Neural progenitor cell (in vitro differentiated cells): ENCODE measurements at regions not wholly inside any gene's neighbourhood (a gene's known extent, or its start where the extent isn't known, plus 50 kb on each side); places are given as distances from the start of the nearest gene placed in this dataset.

Experiments
- CTCF ChIP-seq: fragments of 200-600 bp; sonication (generic); IDR thresholded peaks from 2 replicates; pipeline ENCODE4 v1.5.1; 2017; ENCODE audit warnings: antibody characterized with exemption, mild to moderate bottlenecking
- EZH2 ChIP-seq: fragments of 200-600 bp; sonication (generic); IDR thresholded peaks from 2 replicates; pipeline ENCODE4 v1.6.1; 2017; ENCODE audit warnings: antibody characterized with exemption, mild to moderate bottlenecking, moderate library complexity

GRCh38 chr15:38702178-38702912 is 137.7 kb upstream of the RASGRP1 start:
- no peak for TF ChIP-seq EZH2
- TF ChIP-seq CTCF, result no peak
